ENCODE measurements at regions not wholly inside any gene's neighbourhood (a gene's known extent, or its start where the extent isn't known, plus 50 kb on each side); places are given as distances from the start of the nearest gene placed in this dataset.

- no peak for TF ChIP-seq FOXA1 (IDR thresholded peaks at IDR 0.05)
- TF ChIP-seq HNF4A (conservative IDR thresholded peaks at IDR 0.05): no peak
- no peak for TF ChIP-seq SP1 (IDR thresholded peaks at IDR 0.05)
- no peak for TF ChIP-seq REST (IDR thresholded peaks at IDR 0.05)
- TF ChIP-seq TAF1 (conservative IDR thresholded peaks at IDR 0.05): no peak
- Histone ChIP-seq H3K9ac (ENCODE audit: low read depth in 1 of 2, low read length in 2 of 2) (no peak overlapping the region), H3K9me3 (ENCODE audit: control insufficient read depth in 4 of 4, low read length in 3 of 4) (no peaks in the 10 kb centered on the region), H3K36me3 (ENCODE audit: control insufficient read depth in 4 of 4, insufficient read depth in 3 of 4, low read depth in 1 of 4, low read length in 3 of 4) (no peaks in the 10 kb centered on the region), H3K4me3 (ENCODE audit: low read depth in 1 of 3, low read length in 3 of 3) (no peak overlapping the region), H3K27me3 (ENCODE audit: control insufficient read depth in 4 of 4, insufficient read depth in 4 of 4, low read length in 3 of 4) (no peaks in the 10 kb centered on the region), H3K4me1 (ENCODE audit: control insufficient read depth in 4 of 4, insufficient read depth in 4 of 4, low read length in 3 of 4) (no peaks in the 10 kb centered on the region), H3K27ac (ENCODE audit: low read depth in 1 of 2, low read length in 2 of 2) (no peak overlapping the region)
- 64% methylated on average over 7 of the region's 7 CpGs for WGBS
- no peak for DNase-seq (ENCODE audit: low spot score)
Measured at GRCh38 chr7:116417593-116418345, 81.8 kb upstream of the CAV2 start.

- TF ChIP-seq FOXA1 (IDR thresholded peaks at IDR 0.05): no peak
- TF ChIP-seq RXRA (IDR thresholded peaks at IDR 0.05): no peak
- no peak for TF ChIP-seq ATF3 (IDR thresholded peaks at IDR 0.05)
- no peak for TF ChIP-seq JUND (IDR thresholded peaks at IDR 0.05)
- no peak for TF ChIP-seq MAX (IDR thresholded peaks at IDR 0.05)
- TF ChIP-seq NR2F2 (IDR thresholded peaks at IDR 0.05): no peak
- TF ChIP-seq HNF4A (conservative IDR thresholded peaks at IDR 0.05): no peak
- no peak for TF ChIP-seq CTCF (IDR thresholded peaks at IDR 0.05; ENCODE audit: low read depth, low read length, missing input control)
- TF ChIP-seq SP1 (IDR thresholded peaks at IDR 0.05): no peak
- TF ChIP-seq EGR1 (IDR thresholded peaks at IDR 0.05; ENCODE audit: low read depth in 2 of 2): no peak
- H3K27ac ChIP-seq (ENCODE audit: low read depth in 1 of 2, low read length in 2 of 2): no peak overlapping the region
- H3K27me3 ChIP-seq (ENCODE audit: control insufficient read depth in 4 of 4, insufficient read depth in 4 of 4, low read length in 3 of 4): no peaks in the 10 kb centered on the region
- no peaks in the 10 kb centered on the region for H3K36me3 ChIP-seq (ENCODE audit: control insufficient read depth in 4 of 4, insufficient read depth in 3 of 4, low read depth in 1 of 4, low read length in 3 of 4)
- H3K9ac ChIP-seq (ENCODE audit: low read depth in 1 of 2, low read length in 2 of 2): no peak overlapping the region
- no peak overlapping the region for H3K4me3 ChIP-seq (ENCODE audit: low read depth in 1 of 3, low read length in 3 of 3)
- DNase-seq (ENCODE audit: low spot score): no peak
- no peaks in the 10 kb centered on the region for H3K4me1 ChIP-seq (ENCODE audit: control insufficient read depth in 4 of 4, insufficient read depth in 4 of 4, low read length in 3 of 4)
- H3K9me3 ChIP-seq (ENCODE audit: control insufficient read depth in 4 of 4, low read length in 3 of 4): no peaks in the 10 kb centered on the region
Measured at GRCh38 chr7:116418524-116418923, 81.0 kb upstream of the CAV2 start.
